ENCODE measurements at regions not wholly inside any gene's neighbourhood (a gene's known extent, or its start where the extent isn't known, plus 50 kb on each side); places are given as distances from the start of the nearest gene placed in this dataset.

DNA sequence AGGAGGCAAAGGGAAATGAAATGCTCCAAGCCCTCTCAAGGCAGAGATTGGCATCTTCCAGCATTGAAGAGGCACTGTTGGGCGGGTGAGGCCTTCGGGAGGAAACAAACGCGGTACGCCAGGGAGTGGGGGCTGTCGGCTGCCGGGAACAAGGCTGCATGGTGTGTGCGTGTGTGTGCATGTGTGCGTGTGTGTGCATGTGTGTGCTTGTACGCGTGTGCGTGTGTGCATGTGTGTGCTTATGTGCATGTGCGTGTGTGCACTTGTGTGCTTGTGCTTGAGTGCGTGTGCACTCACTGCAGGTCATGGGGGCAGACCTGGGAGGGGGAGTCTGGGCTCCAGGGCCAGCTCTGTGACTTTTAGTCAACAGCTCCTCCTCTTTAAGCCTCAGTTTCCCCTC is 113.6 kb upstream of the ADRA2C start:
- Histone ChIP-seq H3K4me1 (no peaks in the 10 kb centered on the region), H3K27ac (no peak overlapping the region), H3K27me3 (no peaks in the 10 kb centered on the region), H3K9me3 (no peaks in the 10 kb centered on the region), H3K4me3 (no peak overlapping the region), H3K36me3 (replicated peaks in 1 of 2; ENCODE audit: insufficient read depth in 1 of 2, low read depth in 2 of 2) (no peaks in the 10 kb centered on the region)
- ATAC-seq (no peak), DNase-seq (no peak)
- intact Hi-C loops (cut with DNase I), result no loop called here
- 88 to 89% methylated on average over 14 of the region's 14 CpGs for WGBS, 2 donors
- TF ChIP-seq POLR2A (IDR thresholded peaks at IDR 0.05) (no peak), CTCF (IDR thresholded peaks at IDR 0.05) (no peak)

DNA sequence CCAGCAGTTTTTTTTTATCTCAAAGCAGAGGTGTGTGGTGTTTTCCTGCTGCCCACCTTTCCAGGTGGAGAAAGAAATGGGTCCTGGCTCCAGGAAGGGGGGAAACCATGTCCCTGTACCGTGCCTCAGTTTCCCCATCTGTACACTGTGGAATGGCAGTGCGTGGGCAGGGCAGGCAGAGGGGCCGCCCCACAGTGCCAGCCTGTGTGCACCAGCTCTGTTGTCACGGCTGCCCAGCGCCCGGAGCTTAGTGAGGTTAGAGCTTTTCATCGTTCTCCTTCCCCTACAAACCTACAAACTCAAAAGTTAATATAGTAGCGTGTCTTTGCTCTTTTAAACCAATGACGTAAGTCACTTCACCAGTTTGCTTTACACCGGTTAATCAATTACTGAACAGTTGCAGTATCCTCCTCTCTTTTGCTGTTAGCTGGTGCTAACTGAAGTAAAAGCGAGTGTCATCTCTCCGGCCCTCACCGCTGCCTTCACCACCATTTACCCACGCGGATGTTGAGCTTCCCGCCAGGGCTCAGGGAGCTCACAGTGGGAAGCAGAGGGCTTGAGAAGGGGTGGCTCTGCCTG is 114.8 kb upstream of the ADRA2C start:
- no peaks in the 10 kb centered on the region for H3K27me3 ChIP-seq

GRCh38 chr4:3649491-3649890 is 116.7 kb upstream of the ADRA2C start:
- ATAC-seq (no peak), DNase-seq (no peak)
- H3K4me1 ChIP-seq, result no peaks in the 10 kb centered on the region
- no peak for TF ChIP-seq CTCF (IDR thresholded peaks at IDR 0.05)
- TF ChIP-seq POLR2A (IDR thresholded peaks at IDR 0.05), result no peak
- H3K27me3 ChIP-seq, result no peaks in the 10 kb centered on the region
- no peak overlapping the region for H3K4me3 ChIP-seq
- H3K36me3 ChIP-seq (replicated peaks in 1 of 2; ENCODE audit: insufficient read depth in 1 of 2, low read depth in 2 of 2), result no peaks in the 10 kb centered on the region
- intact Hi-C loops (cut with DNase I), result no loop called here
- no peaks in the 10 kb centered on the region for H3K9me3 ChIP-seq
- 74 to 79% methylated on average over 13 to 16 of the region's 16 CpGs for WGBS, 2 donors
- no peak overlapping the region for H3K27ac ChIP-seq

More for the DNA sequence above, 114.8 kb upstream of the ADRA2C start:
- Histone ChIP-seq H3K4me1 (no peaks in the 10 kb centered on the region), H3K9me3 (no peaks in the 10 kb centered on the region), H3K36me3 (replicated peaks in 1 of 2; ENCODE audit: insufficient read depth in 1 of 2, low read depth in 2 of 2) (no peaks in the 10 kb centered on the region), H3K27ac (no peak overlapping the region), H3K4me3 (no peak overlapping the region)
- WGBS, 2 donors, result 35 to 42% methylated on average over 14 to 16 of the region's 16 CpGs
- TF ChIP-seq POLR2A (IDR thresholded peaks at IDR 0.05), result no peak
- no peak for TF ChIP-seq CTCF (IDR thresholded peaks at IDR 0.05)
- ATAC-seq, result peak; percentile 46
- intact Hi-C loops (cut with DNase I), result no loop called here
- DNase-seq, result no peak

GRCh38 chr4:3648731-3649130 is 116.5 kb upstream of the LRPAP1 start:
- no peak for TF ChIP-seq POLR2A (IDR thresholded peaks at IDR 0.05)
- TF ChIP-seq CTCF (IDR thresholded peaks at IDR 0.05), result no peak
- no peak overlapping the region for H3K27ac ChIP-seq

GRCh38 chr4:3648195-3648594 is 116.0 kb upstream of the LRPAP1 start:
- H3K36me3 ChIP-seq (replicated peaks in 1 of 2; ENCODE audit: insufficient read depth in 1 of 2, low read depth in 2 of 2), result no peaks in the 10 kb centered on the region

More at GRCh38 chr4:3648731-3649130, 116.5 kb upstream of the LRPAP1 start:
- no peak for DNase-seq
- H3K9me3 ChIP-seq, result no peaks in the 10 kb centered on the region
- H3K4me1 ChIP-seq, result no peaks in the 10 kb centered on the region
- WGBS, 2 donors, result 64 to 65% methylated on average over 17 of the region's 17 CpGs
- no peaks in the 10 kb centered on the region for H3K36me3 ChIP-seq (replicated peaks in 1 of 2; ENCODE audit: insufficient read depth in 1 of 2, low read depth in 2 of 2)
- intact Hi-C loops (cut with DNase I), result no loop called here
- no peaks in the 10 kb centered on the region for H3K27me3 ChIP-seq
- no peak for ATAC-seq
- H3K4me3 ChIP-seq, result no peak overlapping the region

More at GRCh38 chr4:3648195-3648594, 116.0 kb upstream of the LRPAP1 start:
- DNase-seq (no peak), ATAC-seq (no peak)
- intact Hi-C loops (cut with DNase I), result no loop called here
- H3K9me3 ChIP-seq, result no peaks in the 10 kb centered on the region
- 69 to 72% methylated on average over 16 of the region's 16 CpGs for WGBS, 2 donors
- TF ChIP-seq CTCF (IDR thresholded peaks at IDR 0.05) (no peak), POLR2A (IDR thresholded peaks at IDR 0.05) (no peak)
- no peaks in the 10 kb centered on the region for H3K4me1 ChIP-seq
- H3K27ac ChIP-seq, result no peak overlapping the region
- no peak overlapping the region for H3K4me3 ChIP-seq
- no peaks in the 10 kb centered on the region for H3K27me3 ChIP-seq

Measured in body of pancreas (tissue), 4 donors.